Astrocyte (in vitro differentiated cells and primary cell): ENCODE measurements at regions not wholly inside any gene's neighbourhood (a gene's known extent, or its start where the extent isn't known, plus 50 kb on each side); places are given as distances from the start of the nearest gene placed in this dataset.

Experiments used
- DNase-seq: peaks from one replicate; pipeline ENCODE4 v3.0.0-alpha.2; 2010; ENCODE audit warnings: low read depth
- FAIRE-seq: peaks from 2 replicates; lab custom pipeline; 2011; peaks lifted over from hg19 to GRCh38; lab: Jason Lieb, UNC
- H2AFZ ChIP-seq: 2 replicates; pipeline ENCODE4 v1.6.0; 2012; ENCODE audit warnings: low read depth, low read length, inconsistent platforms
- H3K27ac ChIP-seq: 2 replicates; pipeline ENCODE4 v1.5.1; 2011; ENCODE audit warnings: low read depth, low read length, inconsistent platforms
- H3K27me3 ChIP-seq: 2 replicates; pipeline ENCODE4 v1.6.0; 2011; ENCODE audit warnings: low read length, inconsistent platforms; ENCODE audit not compliant: insufficient read depth
- H3K36me3 ChIP-seq: 2 replicates; pipeline ENCODE4 v1.5.1; 2011; ENCODE audit warnings: low read length, inconsistent platforms; ENCODE audit not compliant: insufficient read depth
- H3K4me1 ChIP-seq: 2 replicates; pipeline ENCODE4 v1.5.1; 2011; ENCODE audit warnings: low read length, inconsistent platforms; ENCODE audit not compliant: insufficient read depth
- H3K4me2 ChIP-seq: 2 replicates; pipeline ENCODE4 v1.6.0; 2012; ENCODE audit warnings: low read length, inconsistent platforms
- H3K4me3 ChIP-seq: 2 replicates; pipeline ENCODE4 v1.5.1; 2011; ENCODE audit warnings: low read depth, mild to moderate bottlenecking, low read length, inconsistent platforms; ENCODE audit not compliant: insufficient read depth
- H3K79me2 ChIP-seq: 2 replicates; pipeline ENCODE4 v1.6.0; 2012; ENCODE audit warnings: mild to moderate bottlenecking, low read length, inconsistent platforms; ENCODE audit not compliant: insufficient read depth
- H3K9ac ChIP-seq: 2 replicates; pipeline ENCODE4 v1.6.0; 2012; ENCODE audit warnings: mild to moderate bottlenecking, low read length, inconsistent platforms
- H3K9me3 ChIP-seq: 2 replicates; pipeline ENCODE4 v1.5.1; 2012; ENCODE audit warnings: low read depth, mild to moderate bottlenecking, low read length, inconsistent platforms; ENCODE audit not compliant: insufficient read depth
- H4K20me1 ChIP-seq: 2 replicates; pipeline ENCODE4 v1.6.0; 2012; ENCODE audit warnings: low read length, inconsistent platforms; ENCODE audit not compliant: insufficient read depth
- H3K27ac Mint-ChIP-seq: one replicate; pipeline ENCODE4 v1.8.0; 2021; ENCODE audit warnings: mild to moderate bottlenecking, mixed read lengths; ENCODE audit not compliant: unreplicated experiment
- H3K27me3 Mint-ChIP-seq: one replicate; pipeline ENCODE4 v1.8.0; 2021; ENCODE audit warnings: low read depth, mixed read lengths; ENCODE audit not compliant: unreplicated experiment
- H3K36me3 Mint-ChIP-seq: one replicate; pipeline ENCODE4 v1.8.0; 2021; ENCODE audit warnings: low read depth, mixed read lengths; ENCODE audit not compliant: unreplicated experiment
- H3K4me1 Mint-ChIP-seq: one replicate; pipeline ENCODE4 v1.8.0; 2021; ENCODE audit warnings: low read depth, mixed read lengths; ENCODE audit not compliant: unreplicated experiment
- H3K4me3 Mint-ChIP-seq: one replicate; pipeline ENCODE4 v1.8.0; 2021; ENCODE audit warnings: mild to moderate bottlenecking, moderate library complexity, mixed read lengths; ENCODE audit not compliant: unreplicated experiment
- H3K9me3 Mint-ChIP-seq: one replicate; pipeline ENCODE4 v1.8.0; 2021; ENCODE audit warnings: mild to moderate bottlenecking, mixed read lengths; ENCODE audit not compliant: unreplicated experiment
- EZH2 ChIP-seq: IDR thresholded peaks from 2 replicates; pipeline ENCODE4 v1.6.1; 2012; ENCODE audit warnings: mild to moderate bottlenecking, low read length, inconsistent platforms; ENCODE audit not compliant: insufficient read depth
- TF ChIP-seq, protein P1 (sequence below): IDR thresholded peaks from 2 replicates; pipeline ENCODE4 v1.5.1; 2011; ENCODE audit warnings: low read depth, mild to moderate bottlenecking, inconsistent platforms, low read length, moderate library complexity; ENCODE audit not compliant: insufficient read depth

- no peaks in the 10 kb centered on the region for H3K27me3 ChIP-seq
- H3K27ac Mint-ChIP-seq, result no peak overlapping the region
- no peak for DNase-seq
- no peak overlapping the region for H3K27ac ChIP-seq
- peaks cover 30% of the 10 kb centered on the region for H3K4me1 Mint-ChIP-seq
- peaks cover 3% of the 10 kb centered on the region for H3K9me3 Mint-ChIP-seq
- H3K4me3 ChIP-seq, result no peak overlapping the region
- H3K9ac ChIP-seq, result no peak overlapping the region
- TF ChIP-seq, protein P1, sequence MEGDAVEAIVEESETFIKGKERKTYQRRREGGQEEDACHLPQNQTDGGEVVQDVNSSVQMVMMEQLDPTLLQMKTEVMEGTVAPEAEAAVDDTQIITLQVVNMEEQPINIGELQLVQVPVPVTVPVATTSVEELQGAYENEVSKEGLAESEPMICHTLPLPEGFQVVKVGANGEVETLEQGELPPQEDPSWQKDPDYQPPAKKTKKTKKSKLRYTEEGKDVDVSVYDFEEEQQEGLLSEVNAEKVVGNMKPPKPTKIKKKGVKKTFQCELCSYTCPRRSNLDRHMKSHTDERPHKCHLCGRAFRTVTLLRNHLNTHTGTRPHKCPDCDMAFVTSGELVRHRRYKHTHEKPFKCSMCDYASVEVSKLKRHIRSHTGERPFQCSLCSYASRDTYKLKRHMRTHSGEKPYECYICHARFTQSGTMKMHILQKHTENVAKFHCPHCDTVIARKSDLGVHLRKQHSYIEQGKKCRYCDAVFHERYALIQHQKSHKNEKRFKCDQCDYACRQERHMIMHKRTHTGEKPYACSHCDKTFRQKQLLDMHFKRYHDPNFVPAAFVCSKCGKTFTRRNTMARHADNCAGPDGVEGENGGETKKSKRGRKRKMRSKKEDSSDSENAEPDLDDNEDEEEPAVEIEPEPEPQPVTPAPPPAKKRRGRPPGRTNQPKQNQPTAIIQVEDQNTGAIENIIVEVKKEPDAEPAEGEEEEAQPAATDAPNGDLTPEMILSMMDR, result no peak
- no peak for TF ChIP-seq EZH2
- H3K36me3 ChIP-seq, result no peaks in the 10 kb centered on the region
- no peaks in the 10 kb centered on the region for H3K79me2 ChIP-seq
- H3K4me3 Mint-ChIP-seq, result no peak overlapping the region
- H3K4me2 ChIP-seq, result no peak overlapping the region
- H2AFZ ChIP-seq, result no peak overlapping the region
- FAIRE-seq, result no peak
- no peaks in the 10 kb centered on the region for H3K27me3 Mint-ChIP-seq
- H3K4me1 ChIP-seq, result peaks cover 35% of the 10 kb centered on the region
- no peaks in the 10 kb centered on the region for H4K20me1 ChIP-seq
- no peaks in the 10 kb centered on the region for H3K9me3 ChIP-seq
- no peaks in the 10 kb centered on the region for H3K36me3 Mint-ChIP-seq
These were observed 142.5 kb upstream of the VANGL1 start for GRCh38 chr1:115499253-115499652.

DNA sequence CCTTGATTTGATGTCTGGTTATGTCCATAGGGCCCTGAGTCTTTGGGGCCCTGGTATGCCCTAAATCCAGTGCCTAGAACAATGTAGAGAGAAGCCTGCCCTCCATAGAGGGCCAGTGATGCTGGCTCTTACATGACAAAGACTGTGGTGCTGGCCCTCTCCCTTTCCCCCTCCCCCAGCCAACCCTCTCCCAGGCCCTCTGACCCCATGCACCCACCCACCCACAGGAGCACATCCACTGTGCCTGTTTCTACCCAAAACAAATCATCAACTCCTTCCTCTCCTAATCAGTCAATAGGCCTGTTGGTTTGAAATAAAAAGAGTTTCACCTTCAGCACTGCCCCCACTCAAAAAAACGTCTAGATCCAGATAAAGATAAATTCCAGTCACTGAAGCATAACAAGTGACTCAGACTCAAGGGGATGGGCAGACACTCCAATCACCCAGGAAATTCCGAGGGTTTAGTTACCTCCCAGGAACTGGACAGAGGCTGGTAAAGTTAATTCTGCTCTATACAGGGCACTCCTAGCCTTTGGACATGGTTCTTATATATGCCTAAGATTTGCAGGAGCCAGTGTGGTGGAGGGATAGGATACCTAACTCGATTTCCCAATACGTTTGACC, 144.8 kb upstream of the VANGL1 start:
- Mint-ChIP-seq H3K4me3 (peak overlapping the region; percentile 0), H3K27ac (peak overlapping the region; percentile 37), H3K4me1 (peaks cover 38% of the 10 kb centered on the region), H3K36me3 (no peaks in the 10 kb centered on the region), H3K27me3 (no peaks in the 10 kb centered on the region), H3K9me3 (no peaks in the 10 kb centered on the region)
- DNase-seq, result peak; percentile 82
- Histone ChIP-seq H3K4me3 (no peak overlapping the region), H3K36me3 (no peaks in the 10 kb centered on the region), H3K27me3 (no peaks in the 10 kb centered on the region), H3K9ac (peak overlapping the region; percentile 37), H2AFZ (no peak overlapping the region), H3K9me3 (no peaks in the 10 kb centered on the region), H3K4me1 (peaks cover 46% of the 10 kb centered on the region), H3K79me2 (no peaks in the 10 kb centered on the region), H4K20me1 (no peaks in the 10 kb centered on the region), H3K4me2 (peak overlapping the region; percentile 63), H3K27ac (peak overlapping the region; percentile 65)
- TF ChIP-seq EZH2, result no peak
- TF ChIP-seq, protein P1, result no peak
- peak; percentile 94 for FAIRE-seq

GRCh38 chr1:115495625-115496024, 146.1 kb upstream of the VANGL1 start:
- Histone ChIP-seq H3K27me3 (no peaks in the 10 kb centered on the region), H3K4me1 (peaks cover 41% of the 10 kb centered on the region), H3K9me3 (no peaks in the 10 kb centered on the region), H3K4me3 (peak overlapping the region; percentile 11), H4K20me1 (no peaks in the 10 kb centered on the region), H2AFZ (peak overlapping the region; percentile 4), H3K4me2 (peak overlapping the region; percentile 63), H3K9ac (peak overlapping the region; percentile 54), H3K36me3 (no peaks in the 10 kb centered on the region), H3K79me2 (no peaks in the 10 kb centered on the region), H3K27ac (peak overlapping the region; percentile 65)
- H3K36me3 Mint-ChIP-seq, result no peaks in the 10 kb centered on the region
- FAIRE-seq, result peak; percentile 77
- H3K27ac Mint-ChIP-seq, result no peak overlapping the region
- H3K4me1 Mint-ChIP-seq, result peaks cover 35% of the 10 kb centered on the region
- peak; percentile 84 for DNase-seq
- H3K27me3 Mint-ChIP-seq, result no peaks in the 10 kb centered on the region
- no peak overlapping the region for H3K4me3 Mint-ChIP-seq
- no peak for TF ChIP-seq EZH2
- TF ChIP-seq, protein P1, result no peak
- H3K9me3 Mint-ChIP-seq, result no peaks in the 10 kb centered on the region
